ENCODE measurements at regions not wholly inside any gene's neighbourhood (a gene's known extent, or its start where the extent isn't known, plus 50 kb on each side); places are given as distances from the start of the nearest gene placed in this dataset.

GRCh38 chr22:11616811-11617210, 3911.2 kb upstream of the OR11H1 start:
- TF ChIP-seq ZNF248 (tag by site-specific recombination; IDR thresholded peaks at IDR 0.05) (no peak), ZNF311 (tag by site-specific recombination; IDR thresholded peaks at IDR 0.05; ENCODE audit: borderline replicate concordance) (no peak), CTCF (tag by site-specific recombination; IDR thresholded peaks at IDR 0.05) (no peak), ZBTB49 (tag by site-specific recombination; IDR thresholded peaks at IDR 0.05; ENCODE audit: low read depth) (no peak), ZSCAN5A (tag by site-specific recombination; IDR thresholded peaks at IDR 0.05) (no peak), ZNF350 (tag by site-specific recombination; IDR thresholded peaks at IDR 0.05) (no peak), ZNF585B (tag by site-specific recombination; IDR thresholded peaks at IDR 0.05) (no peak), ZBTB26 (tag by site-specific recombination; optimal IDR thresholded peaks at IDR 0.05) (no peak), ZNF513 (tag by site-specific recombination; IDR thresholded peaks at IDR 0.05) (no peak), KLF1 (tag by site-specific recombination; IDR thresholded peaks at IDR 0.05) (no peak), ZNF433 (tag by site-specific recombination; IDR thresholded peaks at IDR 0.05; ENCODE audit: low read depth) (no peak), ZNF776 (tag by site-specific recombination; IDR thresholded peaks at IDR 0.05; ENCODE audit: borderline replicate concordance) (no peak)

Measured in HEK293 (cell line).